Mucosa of descending colon (tissue), 3 donors: ENCODE measurements at regions not wholly inside any gene's neighbourhood (a gene's known extent, or its start where the extent isn't known, plus 50 kb on each side); places are given as distances from the start of the nearest gene placed in this dataset.

Source experiments
- ATAC-seq: fragments of 200-7000 bp; cut with Tn5 transposase; one replicate; pipeline ENCODE4 v1.9.1; 2020; ENCODE audit warnings: mild to moderate bottlenecking, moderate library complexity
- DNase-seq, 3 donors: peaks; one replicate each; pipeline ENCODE4 v3.0.0-alpha.2; 2020
- H3K36me3 ChIP-seq: fragments of 200-600 bp; one replicate; pipeline ENCODE4 v1.8.0; 2021; ENCODE audit warnings: low read depth, mild to moderate bottlenecking
- H3K4me1 ChIP-seq: fragments of 200-600 bp; one replicate; pipeline ENCODE4 v1.8.0; 2021; ENCODE audit warnings: low read depth, mild to moderate bottlenecking
- H3K4me3 ChIP-seq: fragments of 200-600 bp; one replicate; pipeline ENCODE4 v1.8.0; 2021; ENCODE audit warnings: mild to moderate bottlenecking
- H3K9me3 ChIP-seq: fragments of 200-600 bp; one replicate; pipeline ENCODE4 v1.8.0; 2021; ENCODE audit warnings: mild to moderate bottlenecking
- CTCF ChIP-seq: fragments of 200-600 bp; IDR thresholded peaks from one replicate; pipeline ENCODE4 v1.8.0; 2022; ENCODE audit warnings: antibody characterized with exemption, mild to moderate bottlenecking
- intact Hi-C, 2 donors: fragments of 100-400 bp; cut with DNase I in 1 of 2; cut with micrococcal nuclease in 1 of 2; formaldehyde crosslinking; loops; one replicate each; pipeline versions ENCODE4 v1.11.0 to v1.11.1; 2022; cut with DNase I, micrococcal nuclease
- donor health status: DM: no; HTN: no; CAD: no; lungs with moderate emphysema.
- donor health status: DM: no; HTN: no; CAD: no.
- donor health status: DM: no; HTN: yes; CAD: no.

GRCh38 chr4:83932750-83933391 lies 397.0 kb downstream of the GPAT3 start:
- DNase-seq (no peak), ATAC-seq (no peak)
- no peaks in the 10 kb centered on the region for H3K4me1 ChIP-seq
- no peaks in the 10 kb centered on the region for H3K36me3 ChIP-seq
- no peak overlapping the region for H3K4me3 ChIP-seq
- H3K9me3 ChIP-seq: no peaks in the 10 kb centered on the region
- TF ChIP-seq CTCF: no peak
- intact Hi-C loops: no loop called here

- Histone ChIP-seq H3K4me3 (no peak overlapping the region), H3K4me1 (no peaks in the 10 kb centered on the region), H3K9me3 (no peaks in the 10 kb centered on the region), H3K36me3 (no peaks in the 10 kb centered on the region)
- TF ChIP-seq CTCF: no peak
- DNase-seq (no peak), ATAC-seq (no peak)
- intact Hi-C loops: no loop called here
Measured at GRCh38 chr4:83931659-83932438, 395.9 kb downstream of the GPAT3 start.

- Histone ChIP-seq H3K4me3 (no peak overlapping the region), H3K4me1 (no peaks in the 10 kb centered on the region), H3K9me3 (no peaks in the 10 kb centered on the region), H3K36me3 (no peaks in the 10 kb centered on the region)
- intact Hi-C loops: no loop called here
- no peak for ATAC-seq
- TF ChIP-seq CTCF: no peak
- DNase-seq: no peak
Measured at GRCh38 chr4:83929550-83929949, 393.6 kb downstream of the GPAT3 start.

GRCh38 chr4:83926950-83927349 lies 391.0 kb downstream of the GPAT3 start:
- Histone ChIP-seq H3K36me3 (no peaks in the 10 kb centered on the region), H3K9me3 (no peaks in the 10 kb centered on the region), H3K4me1 (no peaks in the 10 kb centered on the region), H3K4me3 (no peak overlapping the region)
- DNase-seq (no peak), ATAC-seq (no peak)
- TF ChIP-seq CTCF: no peak
- intact Hi-C loops: no loop called here

GRCh38 chr4:83923341-83923740 lies 387.4 kb downstream of the GPAT3 start:
- ATAC-seq: no peak
- no peak for TF ChIP-seq CTCF
- DNase-seq: no peak
- intact Hi-C loops: no loop called here
- Histone ChIP-seq H3K9me3 (no peaks in the 10 kb centered on the region), H3K36me3 (no peaks in the 10 kb centered on the region), H3K4me3 (no peak overlapping the region), H3K4me1 (no peaks in the 10 kb centered on the region)
